Vagina (tissue), 2 donors: ENCODE measurements at regions not wholly inside any gene's neighbourhood (a gene's known extent, or its start where the extent isn't known, plus 50 kb on each side); places are given as distances from the start of the nearest gene placed in this dataset.

Experiments used
- POLR2A ChIP-seq, 2 donors: fragments of 450-650 bp; IDR thresholded peaks; one replicate each; pipeline ENCODE4 v1.6.1; 2017; ENCODE audit warnings: antibody characterized with exemption in 2 of 2, mild to moderate bottlenecking in 2 of 2, moderate library complexity in 2 of 2
- POLR2AphosphoS5 ChIP-seq, 2 donors: sonication (generic); formaldehyde crosslinking; IDR thresholded peaks; one replicate each; pipeline ENCODE4 v1.9.0; 2017; ENCODE audit warnings: antibody characterized with exemption in 2 of 2, mild to moderate bottlenecking in 2 of 2, low read depth in 1 of 2; ENCODE audit not compliant: insufficient read depth in 1 of 2
- TF ChIP-seq, protein P1 (sequence below), 3 experiments: fragments of 450-650 bp in 2 of 3; fragments of 200-600 bp in 1 of 3; sonication (generic) in 1 of 3; IDR thresholded peaks; one replicate each; pipeline ENCODE4 v1.5.1; 2017 to 2019; ENCODE audit warnings: antibody characterized with exemption in 3 of 3, mild to moderate bottlenecking in 2 of 3, moderate library complexity in 2 of 3

DNA sequence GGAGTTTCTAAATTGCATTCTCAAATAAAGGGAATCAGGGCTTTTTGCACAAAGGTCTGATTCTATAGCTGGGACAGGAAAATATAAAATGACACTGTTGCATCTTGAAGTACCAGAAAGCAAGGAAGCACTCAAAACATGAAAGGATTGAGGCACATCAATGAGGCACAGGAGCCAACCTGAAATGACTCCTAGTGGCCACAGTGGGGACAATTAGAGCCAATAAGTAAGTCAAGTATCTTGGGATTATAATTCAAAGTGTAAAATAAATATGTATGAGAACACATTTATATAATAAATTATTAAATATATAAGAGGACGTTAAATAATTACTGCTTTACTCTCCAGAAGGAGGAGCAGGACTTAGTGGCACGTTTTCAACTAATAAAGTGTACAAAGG, 1259.5 kb upstream of the CDH2 start:
- TF ChIP-seq POLR2A (IDR thresholded peaks at IDR 0.05), result no peak
- TF ChIP-seq, protein P1, sequence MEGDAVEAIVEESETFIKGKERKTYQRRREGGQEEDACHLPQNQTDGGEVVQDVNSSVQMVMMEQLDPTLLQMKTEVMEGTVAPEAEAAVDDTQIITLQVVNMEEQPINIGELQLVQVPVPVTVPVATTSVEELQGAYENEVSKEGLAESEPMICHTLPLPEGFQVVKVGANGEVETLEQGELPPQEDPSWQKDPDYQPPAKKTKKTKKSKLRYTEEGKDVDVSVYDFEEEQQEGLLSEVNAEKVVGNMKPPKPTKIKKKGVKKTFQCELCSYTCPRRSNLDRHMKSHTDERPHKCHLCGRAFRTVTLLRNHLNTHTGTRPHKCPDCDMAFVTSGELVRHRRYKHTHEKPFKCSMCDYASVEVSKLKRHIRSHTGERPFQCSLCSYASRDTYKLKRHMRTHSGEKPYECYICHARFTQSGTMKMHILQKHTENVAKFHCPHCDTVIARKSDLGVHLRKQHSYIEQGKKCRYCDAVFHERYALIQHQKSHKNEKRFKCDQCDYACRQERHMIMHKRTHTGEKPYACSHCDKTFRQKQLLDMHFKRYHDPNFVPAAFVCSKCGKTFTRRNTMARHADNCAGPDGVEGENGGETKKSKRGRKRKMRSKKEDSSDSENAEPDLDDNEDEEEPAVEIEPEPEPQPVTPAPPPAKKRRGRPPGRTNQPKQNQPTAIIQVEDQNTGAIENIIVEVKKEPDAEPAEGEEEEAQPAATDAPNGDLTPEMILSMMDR (IDR thresholded peaks at IDR 0.05), result no peak
- TF ChIP-seq POLR2AphosphoS5 (IDR thresholded peaks at IDR 0.05; ENCODE audit: insufficient read depth in 1 of 2, low read depth in 1 of 2), result no peak
